ENCODE measurements at regions not wholly inside any gene's neighbourhood (a gene's known extent, or its start where the extent isn't known, plus 50 kb on each side); places are given as distances from the start of the nearest gene placed in this dataset.

DNA sequence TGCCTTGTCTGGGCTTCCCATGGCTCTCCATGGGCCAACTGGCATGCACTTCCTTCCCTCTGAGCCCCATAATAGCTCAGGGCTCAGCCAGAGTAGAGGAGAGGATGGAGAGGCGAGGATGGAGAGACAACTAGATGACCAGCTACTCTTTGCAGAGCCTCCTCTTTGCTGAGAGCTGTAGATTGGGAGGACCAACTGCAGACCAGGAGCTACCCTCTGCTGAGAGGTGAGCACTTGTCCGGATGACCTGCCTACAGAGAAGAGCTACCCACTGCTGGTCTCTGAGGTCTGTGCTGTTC lies 58.0 kb upstream of the ETV3 start:
- H3K9me3 ChIP-seq (ENCODE audit: control insufficient read depth, low read depth, low read length): no peaks in the 10 kb centered on the region
- no peak for DNase-seq
- peaks cover 3% of the 10 kb centered on the region for H3K27me3 ChIP-seq (ENCODE audit: control insufficient read depth, insufficient read depth, low read length)
- H3K4me3 ChIP-seq (ENCODE audit: low read length): no peak overlapping the region
- whole genome bisulfite sequencing (ENCODE audit: insufficient coverage, low lambda C conversion rate): no CpG with 5 or more reads among the region's 2 CpGs
- no peak overlapping the region for H3K27ac ChIP-seq (ENCODE audit: low read length)
- peaks cover 21% of the 10 kb centered on the region for H3K4me1 ChIP-seq (ENCODE audit: control insufficient read depth, insufficient read depth, low read length)
- no peaks in the 10 kb centered on the region for H3K36me3 ChIP-seq (ENCODE audit: control insufficient read depth, insufficient read depth, low read length)

GRCh38 chr1:157195521-157196244 lies 57.5 kb upstream of the ETV3 start:
- H3K4me1 ChIP-seq (ENCODE audit: control insufficient read depth, insufficient read depth, low read length): peaks cover 21% of the 10 kb centered on the region
- WGBS (ENCODE audit: insufficient coverage, low lambda C conversion rate): no CpG with 5 or more reads among the region's 13 CpGs
- H3K9me3 ChIP-seq (ENCODE audit: control insufficient read depth, low read depth, low read length): no peaks in the 10 kb centered on the region
- H3K4me3 ChIP-seq (ENCODE audit: low read length): no peak overlapping the region
- peaks cover 3% of the 10 kb centered on the region for H3K27me3 ChIP-seq (ENCODE audit: control insufficient read depth, insufficient read depth, low read length)
- no peak for DNase-seq
- no peak overlapping the region for H3K27ac ChIP-seq (ENCODE audit: low read length)
- H3K36me3 ChIP-seq (ENCODE audit: control insufficient read depth, insufficient read depth, low read length): no peaks in the 10 kb centered on the region

GRCh38 chr1:157194731-157195520 lies 56.7 kb upstream of the ETV3 start:
- DNase-seq: no peak
- H3K4me3 ChIP-seq (ENCODE audit: low read length): no peak overlapping the region
- no CpG with 5 or more reads among the region's 67 CpGs for WGBS (ENCODE audit: insufficient coverage, low lambda C conversion rate)
- no peaks in the 10 kb centered on the region for H3K36me3 ChIP-seq (ENCODE audit: control insufficient read depth, insufficient read depth, low read length)
- H3K4me1 ChIP-seq (ENCODE audit: control insufficient read depth, insufficient read depth, low read length): peaks cover 21% of the 10 kb centered on the region
- H3K27me3 ChIP-seq (ENCODE audit: control insufficient read depth, insufficient read depth, low read length): peaks cover 3% of the 10 kb centered on the region
- H3K27ac ChIP-seq (ENCODE audit: low read length): no peak overlapping the region
- no peaks in the 10 kb centered on the region for H3K9me3 ChIP-seq (ENCODE audit: control insufficient read depth, low read depth, low read length)

GRCh38 chr1:157193702-157194391 lies 55.7 kb upstream of the ETV3 start:
- Histone ChIP-seq H3K9me3 (ENCODE audit: control insufficient read depth, low read depth, low read length) (no peaks in the 10 kb centered on the region), H3K4me3 (ENCODE audit: low read length) (no peak overlapping the region), H3K4me1 (ENCODE audit: control insufficient read depth, insufficient read depth, low read length) (peaks cover 17% of the 10 kb centered on the region), H3K36me3 (ENCODE audit: control insufficient read depth, insufficient read depth, low read length) (no peaks in the 10 kb centered on the region), H3K27me3 (ENCODE audit: control insufficient read depth, insufficient read depth, low read length) (peaks cover 3% of the 10 kb centered on the region), H3K27ac (ENCODE audit: low read length) (no peak overlapping the region)
- DNase-seq: peak; percentile 63 to 71
- no CpG with 5 or more reads among the region's 20 CpGs for WGBS (ENCODE audit: insufficient coverage, low lambda C conversion rate)

GRCh38 chr1:157193219-157193618 lies 55.0 kb upstream of the ETV3 start:
- H3K27me3 ChIP-seq (ENCODE audit: control insufficient read depth, insufficient read depth, low read length): peaks cover 3% of the 10 kb centered on the region
- H3K9me3 ChIP-seq (ENCODE audit: control insufficient read depth, low read depth, low read length): no peaks in the 10 kb centered on the region
- no CpG with 5 or more reads among the region's 1 CpG for WGBS (ENCODE audit: insufficient coverage, low lambda C conversion rate)
- H3K4me1 ChIP-seq (ENCODE audit: control insufficient read depth, insufficient read depth, low read length): peaks cover 11% of the 10 kb centered on the region
- no peaks in the 10 kb centered on the region for H3K36me3 ChIP-seq (ENCODE audit: control insufficient read depth, insufficient read depth, low read length)
- H3K4me3 ChIP-seq (ENCODE audit: low read length): no peak overlapping the region
- H3K27ac ChIP-seq (ENCODE audit: low read length): no peak overlapping the region
- no peak for DNase-seq

GRCh38 chr1:157189986-157190982 lies 52.1 kb upstream of the ETV3 start:
- peaks cover 2% of the 10 kb centered on the region for H3K27me3 ChIP-seq (ENCODE audit: control insufficient read depth, insufficient read depth, low read length)
- H3K4me3 ChIP-seq (ENCODE audit: low read length): no peak overlapping the region
- H3K4me1 ChIP-seq (ENCODE audit: control insufficient read depth, insufficient read depth, low read length): peaks cover 9% of the 10 kb centered on the region
- no peaks in the 10 kb centered on the region for H3K9me3 ChIP-seq (ENCODE audit: control insufficient read depth, low read depth, low read length)
- DNase-seq: no peak
- no peak overlapping the region for H3K27ac ChIP-seq (ENCODE audit: low read length)
- WGBS (ENCODE audit: insufficient coverage, low lambda C conversion rate): no CpG with 5 or more reads among the region's 22 CpGs
- H3K36me3 ChIP-seq (ENCODE audit: control insufficient read depth, insufficient read depth, low read length): no peaks in the 10 kb centered on the region

GRCh38 chr1:157189096-157189495 lies 50.9 kb upstream of the ETV3 start:
- WGBS (ENCODE audit: insufficient coverage, low lambda C conversion rate): no CpG with 5 or more reads among the region's 4 CpGs
- H3K27me3 ChIP-seq (ENCODE audit: control insufficient read depth, insufficient read depth, low read length): no peaks in the 10 kb centered on the region
- H3K9me3 ChIP-seq (ENCODE audit: control insufficient read depth, low read depth, low read length): no peaks in the 10 kb centered on the region
- no peaks in the 10 kb centered on the region for H3K36me3 ChIP-seq (ENCODE audit: control insufficient read depth, insufficient read depth, low read length)
- H3K4me1 ChIP-seq (ENCODE audit: control insufficient read depth, insufficient read depth, low read length): peaks cover 8% of the 10 kb centered on the region
- DNase-seq: no peak
- no peak overlapping the region for H3K27ac ChIP-seq (ENCODE audit: low read length)
- H3K4me3 ChIP-seq (ENCODE audit: low read length): no peak overlapping the region
